Hematopoietic multipotent progenitor cell treated with erythropoietin and hydrocortisone succinate and interleukin-3 and kit ligand, for 8 days (in vitro differentiated cells): ENCODE measurements at regions not wholly inside any gene's neighbourhood (a gene's known extent, or its start where the extent isn't known, plus 50 kb on each side); places are given as distances from the start of the nearest gene placed in this dataset.
A peak's percentile ranks its signal among the peaks of the same experiment; 100 is the strongest.
"Not testable (repeated sequence)": the region's sequence is repeated elsewhere in the genome, so short reads cannot be mapped to it uniquely, and the experiment has no call there.

ENCODE experiments used
- DNase-seq: peaks from one replicate; pipeline ENCODE4 v3.0.0-alpha.2; 2015

- DNase-seq, result no peak
These were observed 211.0 kb downstream of the CYRIA start for GRCh38 chr2:16454621-16455020.

- no peak for DNase-seq
These were observed 213.5 kb downstream of the CYRIA start for GRCh38 chr2:16452123-16452522.

- no peak for DNase-seq
These were observed 218.9 kb downstream of the CYRIA start for GRCh38 chr2:16446706-16447105.

GRCh38 chr2:16442971-16443370, 222.7 kb downstream of the CYRIA start:
- peak; percentile 26 for DNase-seq

- no peak for DNase-seq
These were observed 224.2 kb downstream of the CYRIA start for GRCh38 chr2:16441431-16441830.

GRCh38 chr2:16440898-16441297, 224.7 kb downstream of the CYRIA start:
- DNase-seq, result no peak

- peak; percentile 94 for DNase-seq
These were observed 226.9 kb downstream of the CYRIA start for GRCh38 chr2:16438613-16439321.

GRCh38 chr2:16437189-16437588, 228.4 kb downstream of the CYRIA start:
- DNase-seq, result no peak

- DNase-seq, result no peak
These were observed 231.2 kb downstream of the CYRIA start for GRCh38 chr2:16434393-16434792.

GRCh38 chr2:16430846-16431245, 234.8 kb downstream of the CYRIA start:
- DNase-seq, result no peak

- peak; percentile 62 for DNase-seq
These were observed 236.0 kb downstream of the CYRIA start for GRCh38 chr2:16429431-16430145.

GRCh38 chr2:16429002-16429401, 236.6 kb downstream of the CYRIA start:
- DNase-seq, result no peak

GRCh38 chr2:16425462-16426336, 239.9 kb downstream of the CYRIA start:
- DNase-seq, result peak; percentile 72

GRCh38 chr2:16420421-16420820, 245.2 kb downstream of the CYRIA start:
- DNase-seq, result no peak

GRCh38 chr2:16417726-16418125, 247.9 kb downstream of the CYRIA start:
- DNase-seq, result peak; percentile 27

- DNase-seq, result no peak
These were observed 249.0 kb downstream of the CYRIA start for GRCh38 chr2:16416651-16417050.

GRCh38 chr2:16415861-16416260, 249.8 kb downstream of the CYRIA start:
- not testable (repeated sequence) for DNase-seq

- no peak for DNase-seq
These were observed 251.7 kb downstream of the CYRIA start for GRCh38 chr2:16413947-16414346.

- DNase-seq, result peak; percentile 92
These were observed 252.3 kb downstream of the CYRIA start for GRCh38 chr2:16413285-16413684.

- DNase-seq, result no peak
These were observed 253.2 kb downstream of the CYRIA start for GRCh38 chr2:16412321-16413030.

- DNase-seq, result no peak
These were observed 253.8 kb downstream of the CYRIA start for GRCh38 chr2:16411788-16412187.

- DNase-seq, result no peak
These were observed 255.8 kb downstream of the CYRIA start for GRCh38 chr2:16409849-16410248.

- DNase-seq, result no peak
These were observed 256.6 kb downstream of the CYRIA start for GRCh38 chr2:16409006-16409390.
